CD4-positive, CD25-positive, alpha-beta regulatory T cell (primary cell): ENCODE measurements at regions not wholly inside any gene's neighbourhood (a gene's known extent, or its start where the extent isn't known, plus 50 kb on each side); places are given as distances from the start of the nearest gene placed in this dataset.

Source experiments
- ATAC-seq, 2 donors: fragments of 150-1000 bp; cut with Tn5 transposase; one replicate each; pipeline ENCODE4 v1.10.0; 2021; ENCODE audit warnings: low read depth in 2 of 2, moderate number of reproducible peaks in 2 of 2, moderate library complexity in 1 of 2
- DNase-seq, 3 donors: peaks; one replicate each; pipeline versions ENCODE4 v3.0.0 to v3.0.0-alpha.2; 2012 to 2022; ENCODE audit warnings: mixed read lengths in 1 of 3
- H3K27ac ChIP-seq: one replicate; pipeline ENCODE4 v1.7.0; 2013; ENCODE audit warnings: mild to moderate bottlenecking, low read length; ENCODE audit not compliant: insufficient read depth, poor library complexity, severe bottlenecking
- H3K27me3 ChIP-seq: one replicate; pipeline ENCODE4 v1.7.0; 2013; ENCODE audit warnings: low read length; ENCODE audit not compliant: control insufficient read depth, insufficient read depth
- H3K36me3 ChIP-seq: one replicate; pipeline ENCODE4 v1.7.0; 2013; ENCODE audit warnings: mild to moderate bottlenecking, low read length, moderate library complexity; ENCODE audit not compliant: control insufficient read depth, insufficient read depth
- H3K4me1 ChIP-seq: 2 replicates; pipeline ENCODE4 v1.7.0; 2013; ENCODE audit warnings: mild to moderate bottlenecking, low read length; ENCODE audit not compliant: insufficient read depth, control insufficient read depth, poor library complexity, severe bottlenecking
- H3K4me3 ChIP-seq: one replicate; pipeline ENCODE4 v1.7.0; 2013; ENCODE audit warnings: low read depth, mild to moderate bottlenecking, low read length, moderate library complexity
- H3K9me3 ChIP-seq, 2 experiments: 1 replicate in 1 of 2; 2 replicates in 1 of 2; pipeline ENCODE4 v1.7.0; 2013; ENCODE audit warnings: low read length in 2 of 2, mild to moderate bottlenecking in 1 of 2, moderate library complexity in 1 of 2; ENCODE audit not compliant: control insufficient read depth in 2 of 2
- H3K27ac Mint-ChIP-seq, 3 donors: one replicate each; pipeline ENCODE4 v1.8.0; 2020 to 2022; ENCODE audit warnings: mild to moderate bottlenecking in 3 of 3, mixed read lengths in 3 of 3, moderate library complexity in 2 of 3
- H3K27me3 Mint-ChIP-seq: one replicate; pipeline ENCODE4 v1.8.0; 2022; ENCODE audit warnings: mild to moderate bottlenecking, mixed read lengths
- H3K36me3 Mint-ChIP-seq: one replicate; pipeline ENCODE4 v1.8.0; 2020; ENCODE audit warnings: mixed read lengths
- H3K4me1 Mint-ChIP-seq, 4 donors: one replicate each; pipeline ENCODE4 v1.8.0; 2020 to 2022; ENCODE audit warnings: mixed read lengths in 4 of 4, mild to moderate bottlenecking in 1 of 4
- H3K4me3 Mint-ChIP-seq, 4 donors: one replicate each; pipeline ENCODE4 v1.8.0; 2020 to 2022; ENCODE audit warnings: mild to moderate bottlenecking in 4 of 4, mixed read lengths in 4 of 4, moderate library complexity in 3 of 4
- H3K9me3 Mint-ChIP-seq, 7 donors: one replicate each; pipeline ENCODE4 v1.8.0; 2020 to 2022; ENCODE audit warnings: mixed read lengths in 7 of 7, mild to moderate bottlenecking in 3 of 7, moderate library complexity in 2 of 7

DNA sequence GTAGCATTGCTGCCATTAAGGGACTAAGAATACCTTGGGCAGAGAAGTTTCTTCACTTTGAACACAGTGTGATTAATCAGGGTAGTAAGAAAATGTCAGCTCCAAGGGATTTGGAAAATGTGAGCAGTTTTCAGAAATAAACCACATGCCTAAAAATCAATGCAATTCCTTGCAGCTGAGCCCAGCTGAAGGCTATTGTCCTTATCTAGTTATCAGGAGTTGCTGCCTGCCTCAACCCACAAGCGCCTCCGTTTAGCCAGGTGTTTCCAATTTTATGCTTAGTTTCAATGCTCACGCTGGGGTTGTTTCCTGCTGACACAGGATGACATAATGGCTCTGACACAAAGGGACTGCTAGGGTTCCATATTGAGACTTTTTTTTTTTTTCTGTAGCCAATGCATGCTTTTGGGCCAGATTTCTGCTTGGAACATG lies 132.3 kb upstream of the ANK3 start:
- no peak for ATAC-seq

DNA sequence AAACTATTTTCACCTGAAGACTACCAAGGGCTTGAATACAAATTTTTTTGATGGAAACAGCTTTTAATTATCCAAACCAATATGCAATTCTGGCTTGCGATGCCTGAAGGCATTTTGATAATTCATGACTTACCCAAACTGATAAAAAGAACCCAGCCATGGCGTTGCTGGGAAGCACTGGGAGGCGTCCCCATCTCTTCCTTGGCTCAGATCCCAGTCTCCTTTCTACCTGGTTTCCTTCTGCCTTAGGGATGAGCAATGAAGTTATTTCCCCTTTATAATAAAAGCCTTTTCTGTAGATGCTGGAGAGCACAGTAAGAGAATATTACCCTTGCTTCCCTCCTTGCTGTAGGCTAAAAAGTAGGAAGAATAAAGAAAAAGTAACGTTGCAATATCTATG lies 129.1 kb upstream of the ANK3 start:
- Mint-ChIP-seq H3K27ac (no peak overlapping the region), H3K4me3 (no peak overlapping the region), H3K9me3 (peaks cover 0 to 5% (median 0%) of the 10 kb centered on the region in 7 donors), H3K27me3 (no peaks in the 10 kb centered on the region), H3K36me3 (no peaks in the 10 kb centered on the region), H3K4me1 (peaks cover 0 to 7% (median 0%) of the 10 kb centered on the region in 4 donors)
- H3K4me3 ChIP-seq, result no peak overlapping the region
- H3K36me3 ChIP-seq, result no peaks in the 10 kb centered on the region
- ATAC-seq (no peak), DNase-seq (no peak)
- H3K4me1 ChIP-seq, result no peaks in the 10 kb centered on the region
- no peaks in the 10 kb centered on the region for H3K9me3 ChIP-seq
- no peaks in the 10 kb centered on the region for H3K27me3 ChIP-seq
- H3K27ac ChIP-seq, result no peak overlapping the region

More for the DNA sequence above, 132.3 kb upstream of the ANK3 start:
- H3K4me3 Mint-ChIP-seq, result no peak overlapping the region
- H3K27ac Mint-ChIP-seq, result no peak overlapping the region
- H3K27me3 ChIP-seq, result no peaks in the 10 kb centered on the region
- no peaks in the 10 kb centered on the region for H3K36me3 Mint-ChIP-seq
- H3K4me1 Mint-ChIP-seq, result peaks cover 0 to 7% (median 0%) of the 10 kb centered on the region in 4 donors
- no peaks in the 10 kb centered on the region for H3K27me3 Mint-ChIP-seq
- H3K4me1 ChIP-seq, result no peaks in the 10 kb centered on the region
- H3K36me3 ChIP-seq, result no peaks in the 10 kb centered on the region
- peaks cover 0 to 11% (median 0%) of the 10 kb centered on the region in 7 donors for H3K9me3 Mint-ChIP-seq
- H3K27ac ChIP-seq, result no peak overlapping the region
- H3K9me3 ChIP-seq, result no peaks in the 10 kb centered on the region
- DNase-seq, result no peak
- no peak overlapping the region for H3K4me3 ChIP-seq

DNA sequence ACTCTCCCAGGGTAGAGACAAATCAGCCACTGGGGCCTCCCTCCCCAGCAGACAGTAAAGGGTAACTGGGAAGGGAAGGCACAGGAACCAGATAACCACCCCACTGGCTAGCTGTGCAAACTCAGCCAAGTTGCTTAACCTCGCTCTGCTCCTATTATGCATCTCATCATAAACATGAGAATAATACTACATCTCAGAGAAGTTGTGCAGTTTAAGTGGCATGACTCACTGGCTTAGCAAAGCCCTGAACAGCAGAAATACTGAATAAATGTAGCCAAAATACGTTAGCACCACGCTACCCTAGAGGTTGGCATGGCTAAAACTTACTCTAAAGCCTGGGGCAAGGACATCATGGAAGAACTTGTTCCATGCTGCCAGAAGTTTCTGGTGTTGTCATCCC lies 128.1 kb upstream of the ANK3 start:
- no peaks in the 10 kb centered on the region for H3K27me3 ChIP-seq
- Mint-ChIP-seq H3K4me3 (no peak overlapping the region), H3K27me3 (no peaks in the 10 kb centered on the region), H3K27ac (no peak overlapping the region), H3K4me1 (peaks cover 0 to 7% (median 0%) of the 10 kb centered on the region in 4 donors), H3K36me3 (no peaks in the 10 kb centered on the region), H3K9me3 (peaks cover 0 to 5% (median 0%) of the 10 kb centered on the region in 7 donors)
- ATAC-seq, result no peak
- H3K36me3 ChIP-seq, result no peaks in the 10 kb centered on the region
- H3K9me3 ChIP-seq, result no peaks in the 10 kb centered on the region
- DNase-seq, result no peak
- H3K4me3 ChIP-seq, result no peak overlapping the region
- no peak overlapping the region for H3K27ac ChIP-seq
- H3K4me1 ChIP-seq, result no peaks in the 10 kb centered on the region

DNA sequence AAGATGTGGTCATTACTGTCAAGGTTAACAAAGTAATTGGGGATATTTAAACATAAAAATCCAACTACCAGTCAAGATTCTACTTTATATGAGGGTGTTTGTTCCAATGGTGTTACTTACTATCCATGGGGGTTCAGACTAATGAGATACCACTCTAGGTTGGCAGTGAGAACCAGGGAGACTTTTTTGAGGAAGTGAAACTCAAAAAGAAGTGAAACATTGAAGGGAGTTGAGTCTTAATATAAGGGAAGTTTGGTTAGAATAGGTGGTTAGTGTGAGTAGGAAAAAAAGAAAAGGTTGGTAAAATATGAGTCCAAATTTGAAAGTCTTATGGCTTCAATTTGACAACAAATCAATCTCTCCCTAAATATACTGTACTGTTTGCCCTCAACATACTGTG lies 123.6 kb upstream of the ANK3 start:
- Histone ChIP-seq H3K4me3 (no peak overlapping the region), H3K27me3 (no peaks in the 10 kb centered on the region), H3K36me3 (no peaks in the 10 kb centered on the region), H3K27ac (no peak overlapping the region), H3K9me3 (no peaks in the 10 kb centered on the region), H3K4me1 (no peaks in the 10 kb centered on the region)
- Mint-ChIP-seq H3K36me3 (no peaks in the 10 kb centered on the region), H3K4me1 (no peaks in the 10 kb centered on the region), H3K27me3 (no peaks in the 10 kb centered on the region), H3K4me3 (no peak overlapping the region), H3K9me3 (peaks cover 0 to 2% (median 0%) of the 10 kb centered on the region in 7 donors), H3K27ac (no peak overlapping the region)
- ATAC-seq (no peak), DNase-seq (no peak)

DNA sequence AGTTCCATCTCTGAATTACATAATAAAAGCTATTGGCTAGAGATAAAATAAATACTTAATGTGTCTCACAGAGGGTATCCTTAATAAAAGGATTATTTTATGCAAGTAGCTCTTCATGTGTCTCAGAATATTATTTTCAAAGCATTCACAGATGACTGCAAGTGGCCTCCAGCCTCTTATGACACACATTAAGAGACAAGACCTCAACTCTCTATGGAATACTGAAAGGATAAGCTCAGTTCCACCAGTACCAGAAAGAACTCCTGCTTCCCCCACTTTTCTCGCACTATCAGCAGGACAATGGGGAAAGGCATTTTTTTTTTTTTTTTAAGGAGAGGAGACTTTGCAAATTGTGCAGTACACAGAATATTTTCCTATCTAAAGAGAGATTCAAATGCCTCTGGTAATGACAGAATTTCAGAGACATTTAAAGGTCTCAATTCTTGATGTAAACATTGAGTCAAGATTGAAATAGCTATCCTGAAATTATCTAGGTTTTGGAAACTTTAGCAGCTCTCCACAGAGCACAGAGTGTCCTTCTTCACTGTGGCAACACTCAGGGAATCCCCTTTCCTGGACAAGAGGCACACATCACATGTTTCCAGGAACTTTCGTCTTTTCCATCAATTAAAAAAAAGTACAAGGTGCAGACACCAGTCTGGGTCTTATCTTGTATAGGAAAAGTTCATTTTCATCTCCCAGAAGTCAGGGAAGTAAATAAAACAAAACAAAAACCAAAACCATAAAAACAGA lies 122.0 kb upstream of the ANK3 start:
- no peak for ATAC-seq
- no peak overlapping the region for H3K4me3 Mint-ChIP-seq
- H3K36me3 ChIP-seq, result no peaks in the 10 kb centered on the region
- no peaks in the 10 kb centered on the region for H3K9me3 ChIP-seq
- H3K4me1 Mint-ChIP-seq, result no peaks in the 10 kb centered on the region
- H3K9me3 Mint-ChIP-seq, result peaks cover 0 to 2% (median 0%) of the 10 kb centered on the region in 7 donors
- no peak overlapping the region for H3K4me3 ChIP-seq
- no peaks in the 10 kb centered on the region for H3K36me3 Mint-ChIP-seq
- H3K27me3 ChIP-seq, result no peaks in the 10 kb centered on the region
- DNase-seq, result no peak
- H3K27me3 Mint-ChIP-seq, result no peaks in the 10 kb centered on the region
- H3K4me1 ChIP-seq, result no peaks in the 10 kb centered on the region
- H3K27ac ChIP-seq, result no peak overlapping the region
- no peak overlapping the region for H3K27ac Mint-ChIP-seq

DNA sequence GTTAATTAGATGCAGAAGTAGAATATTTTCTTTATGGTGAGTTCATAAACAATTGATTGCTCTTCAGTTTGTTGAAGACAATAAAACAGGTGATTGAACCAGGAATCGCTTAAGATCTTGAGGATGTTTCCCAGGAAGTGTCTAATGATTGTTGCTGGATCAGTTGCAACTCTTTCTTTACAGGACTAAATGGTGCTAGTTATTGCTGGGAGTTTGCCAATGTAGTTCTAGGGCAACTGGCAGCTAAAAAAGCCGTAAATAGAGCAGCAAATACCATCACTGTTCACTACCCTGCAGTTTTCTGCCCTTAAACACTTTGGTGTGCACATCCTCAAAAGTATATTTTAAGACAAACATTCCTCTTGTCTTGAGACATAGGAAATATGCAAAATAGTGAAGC lies 119.2 kb upstream of the ANK3 start:
- no peaks in the 10 kb centered on the region for H3K9me3 ChIP-seq
- H3K27ac ChIP-seq, result no peak overlapping the region
- H3K4me1 ChIP-seq, result no peaks in the 10 kb centered on the region
- H3K27me3 Mint-ChIP-seq, result peaks cover 5% of the 10 kb centered on the region
- no peaks in the 10 kb centered on the region for H3K4me1 Mint-ChIP-seq
- H3K36me3 ChIP-seq, result no peaks in the 10 kb centered on the region
- no peak overlapping the region for H3K4me3 Mint-ChIP-seq
- H3K4me3 ChIP-seq, result no peak overlapping the region
- H3K9me3 Mint-ChIP-seq, result peaks cover 0 to 2% (median 0%) of the 10 kb centered on the region in 7 donors
- ATAC-seq (no peak), DNase-seq (no peak)
- H3K36me3 Mint-ChIP-seq, result no peaks in the 10 kb centered on the region
- no peaks in the 10 kb centered on the region for H3K27me3 ChIP-seq
- H3K27ac Mint-ChIP-seq, result no peak overlapping the region

DNA sequence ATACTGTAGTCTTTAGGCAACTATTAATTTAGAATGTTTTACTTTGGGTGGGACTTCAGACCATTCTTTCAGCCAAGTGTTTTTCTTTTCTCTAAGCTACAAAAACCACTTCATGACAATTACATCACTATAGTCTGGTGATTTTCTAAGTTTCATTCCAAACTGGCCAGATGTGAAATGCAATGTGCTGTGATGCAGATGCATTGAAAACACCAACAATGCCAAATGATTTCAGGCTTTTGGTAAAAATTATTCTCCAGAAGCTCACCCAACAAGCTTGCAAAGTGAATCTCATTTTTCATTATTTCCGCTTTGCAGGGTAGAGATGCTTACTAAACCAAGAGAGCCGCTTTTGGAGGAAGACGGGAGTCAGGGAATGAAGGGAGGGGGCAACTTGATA lies 118.4 kb upstream of the ANK3 start:
- H3K4me3 Mint-ChIP-seq, result no peak overlapping the region
- Histone ChIP-seq H3K36me3 (no peaks in the 10 kb centered on the region), H3K27me3 (no peaks in the 10 kb centered on the region), H3K4me3 (no peak overlapping the region), H3K27ac (no peak overlapping the region), H3K4me1 (no peaks in the 10 kb centered on the region), H3K9me3 (no peaks in the 10 kb centered on the region)
- H3K27ac Mint-ChIP-seq, result no peak overlapping the region
- ATAC-seq (no peak), DNase-seq (no peak)
- H3K36me3 Mint-ChIP-seq, result no peaks in the 10 kb centered on the region
- peaks cover 0 to 2% (median 0%) of the 10 kb centered on the region in 7 donors for H3K9me3 Mint-ChIP-seq
- H3K27me3 Mint-ChIP-seq, result peaks cover 6% of the 10 kb centered on the region
- no peaks in the 10 kb centered on the region for H3K4me1 Mint-ChIP-seq

DNA sequence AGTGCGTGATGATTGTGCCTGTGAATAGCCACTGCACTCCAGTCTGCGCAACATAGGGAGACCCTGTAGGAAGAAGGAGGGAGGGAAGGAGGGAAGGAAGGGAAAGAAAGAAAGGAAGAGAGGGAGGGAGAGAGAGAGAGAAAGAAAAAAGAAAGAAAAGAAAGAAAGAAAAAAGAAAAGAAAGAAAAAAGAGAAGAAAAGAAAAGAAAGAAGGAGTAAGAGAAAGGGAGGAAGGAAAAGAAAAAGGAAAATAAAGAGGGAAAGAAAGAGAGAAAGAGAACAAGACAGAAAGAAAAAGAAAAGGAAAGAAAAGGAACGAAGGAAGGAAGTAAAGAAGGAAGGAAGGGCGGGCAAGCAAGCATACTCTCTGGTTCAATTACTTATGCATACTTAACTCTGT lies 112.9 kb upstream of the ANK3 start:
- ATAC-seq (no peak), DNase-seq (no peak)
- Mint-ChIP-seq H3K4me3 (no peak overlapping the region), H3K27ac (peak overlapping the region in 1 of 3 donors; percentile 53), H3K27me3 (peaks cover 6% of the 10 kb centered on the region), H3K36me3 (no peaks in the 10 kb centered on the region), H3K9me3 (no peaks in the 10 kb centered on the region), H3K4me1 (no peaks in the 10 kb centered on the region)
- no peak overlapping the region for H3K4me3 ChIP-seq
- no peak overlapping the region for H3K27ac ChIP-seq
- no peaks in the 10 kb centered on the region for H3K4me1 ChIP-seq
- no peaks in the 10 kb centered on the region for H3K9me3 ChIP-seq
- H3K27me3 ChIP-seq, result no peaks in the 10 kb centered on the region
- no peaks in the 10 kb centered on the region for H3K36me3 ChIP-seq
